Keratinocyte (primary cell): ENCODE measurements at regions not wholly inside any gene's neighbourhood (a gene's known extent, or its start where the extent isn't known, plus 50 kb on each side); places are given as distances from the start of the nearest gene placed in this dataset.

Source experiments
- DNase-seq: peaks from one replicate; pipeline ENCODE4 v3.0.0-alpha.2; 2011; ENCODE audit warnings: low read depth, missing footprints, low spot score
- FAIRE-seq: peaks from 2 replicates; lab custom pipeline; 2011; peaks lifted over from hg19 to GRCh38; lab: Jason Lieb, UNC
- H2AFZ ChIP-seq: 2 replicates; pipeline ENCODE4 v1.6.0; 2012; ENCODE audit warnings: low read length, control low read depth, inconsistent platforms; ENCODE audit not compliant: control insufficient read depth
- H3K27ac ChIP-seq: 2 replicates; pipeline ENCODE4 v1.5.1; 2011; ENCODE audit warnings: low read length; ENCODE audit not compliant: control insufficient read depth, insufficient read depth
- H3K27me3 ChIP-seq: 3 replicates; pipeline ENCODE4 v1.6.0; 2011; ENCODE audit warnings: low read length; ENCODE audit not compliant: control insufficient read depth, insufficient read depth; ENCODE audit errors: extremely low read depth
- H3K36me3 ChIP-seq, 2 experiments: 2 replicates in 1 of 2; 3 replicates in 1 of 2; pipeline ENCODE4 v1.5.1; 2011; ENCODE audit warnings: low read length in 2 of 2, mild to moderate bottlenecking in 1 of 2; ENCODE audit not compliant: control insufficient read depth in 2 of 2, insufficient read depth in 2 of 2; ENCODE audit errors: extremely low read depth in 1 of 2
- H3K4me1 ChIP-seq: 3 replicates; pipeline ENCODE4 v1.5.1; 2011; ENCODE audit warnings: low read length; ENCODE audit not compliant: control insufficient read depth, insufficient read depth; ENCODE audit errors: extremely low read depth
- H3K4me2 ChIP-seq: 3 replicates; pipeline ENCODE4 v1.6.0; 2011; ENCODE audit warnings: low read depth, low read length; ENCODE audit not compliant: control insufficient read depth, insufficient read depth; ENCODE audit errors: extremely low read depth
- H3K4me3 ChIP-seq, 3 experiments: fragments of 200-600 bp in 1 of 3; sonication (generic) in 1 of 3; 2 replicates in 2 of 3; 3 replicates in 1 of 3; pipeline ENCODE4 v1.5.1; 2011 to 2016; ENCODE audit warnings: low read length in 3 of 3, mild to moderate bottlenecking in 3 of 3, control low read depth in 2 of 3, inconsistent platforms in 1 of 3, low read depth in 1 of 3, mixed read lengths in 1 of 3, mixed run types in 1 of 3, moderate library complexity in 1 of 3; ENCODE audit not compliant: control insufficient read depth in 2 of 3, insufficient read depth in 2 of 3; ENCODE audit errors: extremely low read depth in 1 of 3
- H3K79me2 ChIP-seq: 2 replicates; pipeline ENCODE4 v1.6.0; 2012; ENCODE audit warnings: low read length; ENCODE audit not compliant: control insufficient read depth, insufficient read depth
- H3K9ac ChIP-seq: 3 replicates; pipeline ENCODE4 v1.6.0; 2011; ENCODE audit warnings: low read length; ENCODE audit not compliant: control insufficient read depth, insufficient read depth; ENCODE audit errors: extremely low read depth
- H3K9me1 ChIP-seq: 3 replicates; pipeline ENCODE4 v1.6.0; 2011; ENCODE audit warnings: low read length; ENCODE audit not compliant: control insufficient read depth, insufficient read depth; ENCODE audit errors: extremely low read depth
- H3K9me3 ChIP-seq: 2 replicates; pipeline ENCODE4 v1.5.1; 2012; ENCODE audit warnings: low read depth, low read length; ENCODE audit not compliant: control insufficient read depth
- H4K20me1 ChIP-seq: 3 replicates; pipeline ENCODE4 v1.6.0; 2011; ENCODE audit warnings: low read length; ENCODE audit not compliant: control insufficient read depth, insufficient read depth; ENCODE audit errors: extremely low read depth
- CTCF ChIP-seq, 3 experiments: IDR thresholded peaks in 1 of 3; conservative IDR thresholded peaks in 1 of 3; optimal IDR thresholded peaks in 1 of 3; 2 replicates in 2 of 3; 3 replicates in 1 of 3; pipeline versions ENCODE3 to v1.5.1; 2011; ENCODE audit warnings: low read length in 3 of 3, mild to moderate bottlenecking in 3 of 3, moderate library complexity in 2 of 3, control low read depth in 1 of 3, inconsistent platforms in 1 of 3; ENCODE audit not compliant: insufficient read depth in 2 of 3; ENCODE audit errors: extremely low read depth in 1 of 3
- EZH2 ChIP-seq: IDR thresholded peaks from one replicate; pipeline ENCODE4 v1.6.1; 2012; ENCODE audit warnings: inconsistent platforms, mild to moderate bottlenecking, low read length, moderate library complexity
- dilution Hi-C: fragments of 300-500 bp; cut with MboI; formaldehyde crosslinking; loops from one replicate; pipeline ENCODE4 v1.7.0; 2020; ENCODE audit warnings: low sequenced_read_pairs; ENCODE audit not compliant: extremely low pct_ligation_motif_present

DNA sequence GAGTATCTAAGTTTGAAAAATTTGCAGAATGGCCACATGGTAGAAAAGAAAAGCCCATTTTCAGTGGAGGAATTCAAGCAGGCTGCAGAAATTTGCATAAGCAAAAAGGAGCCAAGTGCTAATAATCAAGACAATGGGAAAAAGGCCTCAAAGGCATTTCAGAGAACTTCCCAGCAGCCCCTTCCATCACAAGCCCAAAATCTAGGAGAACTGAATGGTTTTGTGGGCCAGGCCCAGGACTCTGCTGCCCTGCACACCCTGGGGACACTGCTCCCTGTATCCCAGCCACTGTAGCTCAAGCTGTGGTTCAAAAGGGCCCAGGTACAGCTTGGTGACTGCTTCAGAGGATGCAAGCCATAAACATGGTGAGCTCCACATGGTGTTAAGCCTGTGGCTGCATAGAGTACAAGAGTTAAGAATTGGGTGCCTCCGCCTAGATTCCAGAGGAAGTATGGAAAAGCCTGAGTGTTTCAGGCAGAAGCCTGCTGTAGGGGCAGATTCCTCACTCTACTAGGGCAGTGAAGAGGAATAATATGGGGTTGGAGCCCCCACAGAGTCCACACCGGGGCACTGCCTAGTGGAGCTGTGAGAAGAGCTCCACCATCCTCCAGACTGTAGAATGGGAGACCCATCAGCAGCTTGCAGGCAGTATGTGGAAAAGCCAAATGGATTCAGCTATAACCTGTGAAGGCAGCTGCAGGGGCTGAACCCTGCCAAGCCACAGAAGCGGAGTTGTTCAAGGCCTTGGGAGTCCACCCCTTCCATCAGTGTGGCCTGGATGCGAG, 720.7 kb upstream of the CTNND2 start:
- no peak overlapping the region for H3K27ac ChIP-seq
- no peak for TF ChIP-seq EZH2
- no peak for TF ChIP-seq CTCF (optimal IDR thresholded peaks at IDR 0.05 in 1 of 3, IDR thresholded peaks at IDR 0.05 in 1 of 3, conservative IDR thresholded peaks at IDR 0.05 in 1 of 3; ENCODE audit: extremely low read depth in 1 of 3, insufficient read depth in 2 of 3, low read length in 3 of 3)
- H3K4me2 ChIP-seq = no peak overlapping the region
- no peak overlapping the region for H2AFZ ChIP-seq
- H3K4me3 ChIP-seq = no peak overlapping the region
- H3K79me2 ChIP-seq = no peaks in the 10 kb centered on the region
- dilution Hi-C loops = no loop called here
- H3K9ac ChIP-seq = no peak overlapping the region
- FAIRE-seq (no peak), DNase-seq (no peak)
- peaks cover 3% of the 10 kb centered on the region for H3K9me3 ChIP-seq
- H3K36me3 ChIP-seq = no peaks in the 10 kb centered on the region
- H3K9me1 ChIP-seq = no peaks in the 10 kb centered on the region
- no peaks in the 10 kb centered on the region for H3K27me3 ChIP-seq
- no peaks in the 10 kb centered on the region for H4K20me1 ChIP-seq
- no peaks in the 10 kb centered on the region for H3K4me1 ChIP-seq

DNA sequence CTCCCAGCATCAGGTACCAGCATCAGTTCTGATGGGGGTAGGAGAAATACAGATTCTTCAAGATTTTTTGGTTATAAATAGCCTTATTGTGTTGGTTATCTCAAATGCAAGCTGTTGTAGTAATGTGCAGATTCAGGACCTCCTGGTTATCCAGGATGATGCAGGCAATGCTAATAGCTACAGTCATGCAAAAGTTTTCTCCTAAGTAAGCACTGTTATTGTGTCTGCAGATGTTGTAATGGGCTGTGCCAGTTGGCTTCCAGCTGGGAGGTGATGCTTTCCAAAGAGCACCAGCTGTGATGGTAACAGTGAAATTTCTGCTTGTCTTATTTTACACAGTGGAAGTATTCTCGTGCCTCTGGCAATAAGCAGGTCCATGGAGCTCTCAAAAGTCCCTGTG, 719.2 kb upstream of the CTNND2 start:
- no peaks in the 10 kb centered on the region for H3K9me1 ChIP-seq
- H3K27ac ChIP-seq = no peak overlapping the region
- H3K9ac ChIP-seq = no peak overlapping the region
- H2AFZ ChIP-seq = no peak overlapping the region
- H4K20me1 ChIP-seq = no peaks in the 10 kb centered on the region
- FAIRE-seq (no peak), DNase-seq (no peak)
- H3K9me3 ChIP-seq = peaks cover 3% of the 10 kb centered on the region
- H3K4me2 ChIP-seq = no peak overlapping the region
- TF ChIP-seq EZH2 (no peak), CTCF (optimal IDR thresholded peaks at IDR 0.05 in 1 of 3, IDR thresholded peaks at IDR 0.05 in 1 of 3, conservative IDR thresholded peaks at IDR 0.05 in 1 of 3; ENCODE audit: extremely low read depth in 1 of 3, insufficient read depth in 2 of 3, low read length in 3 of 3) (no peak)
- no peaks in the 10 kb centered on the region for H3K4me1 ChIP-seq
- no peaks in the 10 kb centered on the region for H3K79me2 ChIP-seq
- H3K36me3 ChIP-seq = no peaks in the 10 kb centered on the region
- dilution Hi-C loops = no loop called here
- H3K27me3 ChIP-seq = no peaks in the 10 kb centered on the region
- no peak overlapping the region for H3K4me3 ChIP-seq
